HepG2 (cell line): ENCODE measurements at regions not wholly inside any gene's neighbourhood (a gene's known extent, or its start where the extent isn't known, plus 50 kb on each side); places are given as distances from the start of the nearest gene placed in this dataset.

Experiments
- ATAC-seq: fragments of 200-7000 bp; cut with Tn5 transposase; 3 replicates; pipeline ENCODE4 v1.9.1; 2020; ENCODE audit warnings: mild to moderate bottlenecking, moderate library complexity
- BruUV-seq: library from RNA; stranded (reverse); fragments of 400-500 nt; replicated peaks from 2 replicates; lab custom pipeline; 2021; lab: Mats Ljungman, UMichigan
- CTCF ChIA-PET: fragments of 300-600 bp; formaldehyde crosslinking; extraction: SDS; loops from one replicate; lab custom pipeline; 2021; ENCODE audit warnings: low total read pairs, inconsistent platforms, low intra/inter-chr PET ratio; lab: Yijun Ruan, JAX
- POLR2A ChIA-PET: fragments of 350-600 bp; sonication (Branson Sonifier 250); formaldehyde crosslinking; loops from one replicate; lab custom pipeline; 2020; ENCODE audit warnings: antibody characterized with exemption, inconsistent platforms; lab: Yijun Ruan, JAX
- DNase-seq: peaks from one replicate; pipeline ENCODE4 v3.0.0-alpha.2; 2015; ENCODE audit warnings: low spot score
- FAIRE-seq: peaks from 3 replicates; lab custom pipeline; 2011; peaks lifted over from hg19 to GRCh38; lab: Jason Lieb, UNC
- H2AFZ ChIP-seq: one replicate; pipeline ENCODE4 v1.6.1; 2011; ENCODE audit warnings: low read length, inconsistent platforms
- H3K27ac ChIP-seq: fragments of 300-600 bp; 3 replicates; pipeline ENCODE4 v1.8.0; 2011; ENCODE audit warnings: mixed run types, mild to moderate bottlenecking, mixed read lengths, low read length, inconsistent platforms; ENCODE audit not compliant: insufficient read depth; ENCODE audit errors: extremely low read length
- H3K27me3 ChIP-seq, 2 experiments: fragments of 200-600 bp in 1 of 2; 2 replicates in 1 of 2; 3 replicates in 1 of 2; pipeline versions ENCODE4 v1.6.0 to v1.8.0; 2011; ENCODE audit warnings: low read length in 2 of 2, mild to moderate bottlenecking in 2 of 2, moderate library complexity in 2 of 2, inconsistent platforms in 1 of 2; ENCODE audit not compliant: insufficient read depth in 2 of 2, control insufficient read depth in 1 of 2
- H3K36me3 ChIP-seq, 2 experiments: fragments of 200-600 bp in 1 of 2; replicated peaks in 1 of 2; 2 replicates in 1 of 2; 3 replicates in 1 of 2; pipeline versions ENCODE4 v1.5.1 to v1.8.0; 2011; ENCODE audit warnings: low read length in 2 of 2, inconsistent platforms in 1 of 2; ENCODE audit not compliant: insufficient read depth in 2 of 2, control insufficient read depth in 1 of 2
- H3K4me1 ChIP-seq: 2 replicates; pipeline ENCODE4 v1.5.1; 2012; ENCODE audit warnings: low read length, inconsistent platforms; ENCODE audit not compliant: insufficient read depth
- H3K4me2 ChIP-seq: 2 replicates; pipeline ENCODE4 v1.6.0; 2011; ENCODE audit warnings: low read depth, low read length, inconsistent platforms
- H3K4me3 ChIP-seq, 3 experiments: fragments of 200-600 bp in 1 of 3; sonication (generic), shearing (Covaris generic) in 1 of 3; replicated peaks in 1 of 3; 2 replicates each; pipeline ENCODE4 v1.5.1; 2011 to 2016; ENCODE audit warnings: low read length in 3 of 3, inconsistent platforms in 2 of 3, low read depth in 2 of 3, mild to moderate bottlenecking in 2 of 3, control low read depth in 1 of 3, mixed read lengths in 1 of 3; ENCODE audit not compliant: insufficient read depth in 1 of 3
- H3K79me2 ChIP-seq: one replicate; pipeline ENCODE4 v1.6.1; 2011; ENCODE audit warnings: low read length, inconsistent platforms; ENCODE audit not compliant: insufficient read depth
- H3K9ac ChIP-seq: 2 replicates; pipeline ENCODE4 v1.6.0; 2011; ENCODE audit warnings: mild to moderate bottlenecking, low read depth, low read length, inconsistent platforms; ENCODE audit not compliant: insufficient read depth
- H3K9me3 ChIP-seq: 2 replicates; pipeline ENCODE4 v1.5.1; 2012; ENCODE audit warnings: mild to moderate bottlenecking, low read length
- H4K20me1 ChIP-seq: 2 replicates; pipeline ENCODE4 v1.6.0; 2011; ENCODE audit warnings: inconsistent platforms, mild to moderate bottlenecking, low read length, moderate library complexity; ENCODE audit not compliant: insufficient read depth
- CREB1 ChIP-seq, 2 experiments: fragments of 450-650 bp in 1 of 2; IDR thresholded peaks; 2 replicates each; pipeline ENCODE4 v1.6.1; 2016 to 2017; ENCODE audit warnings: control low read depth in 1 of 2, mild to moderate bottlenecking in 1 of 2, missing compliant biosample characterization in 1 of 2, missing genetic modification characterization in 1 of 2
- GMEB1 ChIP-seq: sonication (generic); formaldehyde crosslinking; IDR thresholded peaks from 2 replicates; pipeline ENCODE4 v1.5.1; 2020; ENCODE audit warnings: missing genetic modification reagents, mild to moderate bottlenecking, borderline replicate concordance
- HNRNPH1 ChIP-seq: fragments of 200-400 bp; formaldehyde crosslinking; optimal IDR thresholded peaks from 2 replicates; pipeline ENCODE3; 2017; ENCODE audit warnings: mild to moderate bottlenecking, low read depth, low read length
- LRRFIP1 ChIP-seq: sonication (generic); formaldehyde crosslinking; conservative IDR thresholded peaks from 2 replicates; pipeline ENCODE4 v1.4.0; 2020; ENCODE audit warnings: missing genetic modification reagents
- MAFK ChIP-seq, 2 experiments: IDR thresholded peaks in 1 of 2; conservative IDR thresholded peaks in 1 of 2; 2 replicates each; pipeline ENCODE4 v1.6.1; 2011; ENCODE audit warnings: improper control_type of control experiment in 2 of 2, low read length in 2 of 2
- NFE2L2 ChIP-seq: fragments of 150-350 bp; IDR thresholded peaks from 2 replicates; pipeline ENCODE4 v1.6.1; 2014; ENCODE audit warnings: low read length
- RNF219 ChIP-seq: sonication (generic); formaldehyde crosslinking; IDR thresholded peaks from 2 replicates; pipeline ENCODE4 v1.5.0; 2020; ENCODE audit warnings: mild to moderate bottlenecking, missing genetic modification reagents
- ZSCAN31 ChIP-seq: sonication (generic); formaldehyde crosslinking; IDR thresholded peaks from 2 replicates; pipeline ENCODE4 v1.5.0; 2020; ENCODE audit warnings: low read depth, mild to moderate bottlenecking, missing genetic modification reagents
- in situ Hi-C: cut with HindIII; loops from 2 replicates; pipeline ENCODE4 v1.10.0; 2017; ENCODE audit warnings: low pct_unique_long_range_greater_than_20kb; ENCODE audit not compliant: extremely low pct_ligation_motif_present
- intact Hi-C: fragments of 100-400 bp; cut with micrococcal nuclease; formaldehyde crosslinking; loops from one replicate; pipeline ENCODE4 v1.10.0; 2022; ENCODE audit not compliant: unreplicated experiment
- TF ChIP-seq, protein P1 (sequence below): sonication (generic); formaldehyde crosslinking; IDR thresholded peaks from 2 replicates; pipeline ENCODE4 v1.8.1; 2023; ENCODE audit warnings: mild to moderate bottlenecking, inconsistent platforms, moderate library complexity, missing genetic modification reagents, borderline replicate concordance
- TF ChIP-seq, protein P2 (sequence below): IDR thresholded peaks from 2 replicates; pipeline ENCODE4 v1.6.1; 2016; ENCODE audit warnings: control low read depth

- TF ChIP-seq LRRFIP1 (CRISPR knock-in tag) (no peak), RNF219 (no peak), HNRNPH1 (no peak)
These were observed 1537.4 kb downstream of the NCAM2 start (continued) for GRCh38 chr21:22535630-22536029.

- no peak for ATAC-seq
- Histone ChIP-seq H3K4me1 (no peaks in the 10 kb centered on the region), H3K9me3 (peaks cover 95% of the 10 kb centered on the region), H3K27me3 (no peaks in the 10 kb centered on the region; a peak in 1 of 5 replicates), H3K27ac (no peak overlapping the region), H3K36me3 (no peaks in the 10 kb centered on the region), H3K9ac (no peak overlapping the region), H3K4me3 (no peak overlapping the region), H4K20me1 (no peaks in the 10 kb centered on the region), H3K79me2 (no peaks in the 10 kb centered on the region), H2AFZ (no peak overlapping the region), H3K4me2 (no peak overlapping the region)
- BruUV-seq: no TSS peak
- TF ChIP-seq ZSCAN31 (CRISPR knock-in tag) (no peak), MAFK (conservative IDR thresholded peaks at IDR 0.05 in 1 of 2, IDR thresholded peaks at IDR 0.05 in 1 of 2; ENCODE audit: low read length in 2 of 2) (peak; percentile 14 to 46; a peak in 2 of 4 replicates), GMEB1 (CRISPR knock-in tag) (no peak), CREB1 (IDR thresholded peaks at IDR 0.05) (0 out of 2 replicates have a peak, but pooled peaks have one; percentile 20), CREB1 (CRISPR knock-in tag; IDR thresholded peaks at IDR 0.05) (no peak), NFE2L2 (peak; percentile 82)
- TF ChIP-seq, protein P1, sequence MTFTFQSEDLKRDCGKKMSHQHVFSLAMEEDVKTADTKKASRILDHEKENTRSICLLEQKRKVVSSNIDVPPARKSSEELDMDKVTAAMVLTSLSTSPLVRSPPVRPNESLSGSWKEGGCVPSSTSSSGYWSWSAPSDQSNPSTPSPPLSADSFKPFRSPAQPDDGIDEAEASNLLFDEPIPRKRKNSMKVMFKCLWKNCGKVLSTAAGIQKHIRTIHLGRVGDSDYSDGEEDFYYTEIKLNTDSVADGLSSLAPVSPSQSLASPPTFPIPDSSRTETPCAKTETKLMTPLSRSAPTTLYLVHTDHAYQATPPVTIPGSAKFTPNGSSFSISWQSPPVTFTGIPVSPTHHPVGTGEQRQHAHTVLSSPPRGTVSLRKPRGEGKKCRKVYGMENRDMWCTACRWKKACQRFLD (CRISPR knock-in tag): no peak
- TF ChIP-seq, protein P2, sequence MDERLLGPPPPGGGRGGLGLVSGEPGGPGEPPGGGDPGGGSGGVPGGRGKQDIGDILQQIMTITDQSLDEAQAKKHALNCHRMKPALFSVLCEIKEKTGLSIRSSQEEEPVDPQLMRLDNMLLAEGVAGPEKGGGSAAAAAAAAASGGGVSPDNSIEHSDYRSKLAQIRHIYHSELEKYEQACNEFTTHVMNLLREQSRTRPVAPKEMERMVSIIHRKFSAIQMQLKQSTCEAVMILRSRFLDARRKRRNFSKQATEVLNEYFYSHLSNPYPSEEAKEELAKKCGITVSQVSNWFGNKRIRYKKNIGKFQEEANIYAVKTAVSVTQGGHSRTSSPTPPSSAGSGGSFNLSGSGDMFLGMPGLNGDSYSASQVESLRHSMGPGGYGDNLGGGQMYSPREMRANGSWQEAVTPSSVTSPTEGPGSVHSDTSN (CRISPR knock-in tag): no peak
- DNase-seq: no peak
- FAIRE-seq: no peak
- intact Hi-C loops (no loop called here), in situ Hi-C loops (no loop called here)
- CTCF ChIA-PET: no interaction called here
- POLR2A ChIA-PET: no interaction called here
These were observed 1538.3 kb downstream of the NCAM2 start for GRCh38 chr21:22536509-22536908.
